ENCODE measurements at regions not wholly inside any gene's neighbourhood (a gene's known extent, or its start where the extent isn't known, plus 50 kb on each side); places are given as distances from the start of the nearest gene placed in this dataset.
"Not testable (repeated sequence)": the region's sequence is repeated elsewhere in the genome, so short reads cannot be mapped to it uniquely, and the experiment has no call there.

- DNase-seq (ENCODE audit: low spot score in 2 of 2) (no peak), ATAC-seq (replicated peaks; ENCODE audit: extremely low read depth, poor library complexity, severe bottlenecking) (no peak)
- Mint-ChIP-seq H3K9me3 (no peaks in the 10 kb centered on the region), H3K4me3 (no peak overlapping the region), H3K36me3 (ENCODE audit: insufficient read depth) (no peaks in the 10 kb centered on the region), H3K27ac (ENCODE audit: low read depth) (no peak overlapping the region), H3K27me3 (no peaks in the 10 kb centered on the region), H3K4me1 (no peaks in the 10 kb centered on the region)
These were observed 1354.5 kb downstream of the XPNPEP1 start for GRCh38 chr10:108568824-108569223.

- Mint-ChIP-seq H3K4me1 (no peaks in the 10 kb centered on the region), H3K36me3 (ENCODE audit: insufficient read depth) (no peaks in the 10 kb centered on the region), H3K4me3 (no peak overlapping the region), H3K9me3 (peaks cover 5% of the 10 kb centered on the region), H3K27ac (ENCODE audit: low read depth) (no peak overlapping the region), H3K27me3 (no peaks in the 10 kb centered on the region)
- DNase-seq (ENCODE audit: low spot score in 2 of 2) (no peak), ATAC-seq (replicated peaks; ENCODE audit: extremely low read depth, poor library complexity, severe bottlenecking) (no peak)
These were observed 1355.2 kb downstream of the XPNPEP1 start for GRCh38 chr10:108567899-108568752.

- DNase-seq (ENCODE audit: low spot score in 2 of 2) (no peak), ATAC-seq (replicated peaks; ENCODE audit: extremely low read depth, poor library complexity, severe bottlenecking) (peak; percentile 10)
- H3K4me3 Mint-ChIP-seq = no peak overlapping the region
- no peaks in the 10 kb centered on the region for H3K4me1 Mint-ChIP-seq
- no peak overlapping the region for H3K27ac Mint-ChIP-seq (ENCODE audit: low read depth)
- peaks cover 5% of the 10 kb centered on the region for H3K9me3 Mint-ChIP-seq
- no peaks in the 10 kb centered on the region for H3K27me3 Mint-ChIP-seq
- H3K36me3 Mint-ChIP-seq (ENCODE audit: insufficient read depth) = no peaks in the 10 kb centered on the region
These were observed 1356.8 kb downstream of the XPNPEP1 start for GRCh38 chr10:108566316-108567107.

GRCh38 chr10:108562105-108562504 is 1361.2 kb downstream of the XPNPEP1 start:
- ATAC-seq (replicated peaks; ENCODE audit: extremely low read depth, poor library complexity, severe bottlenecking) = no peak
- H3K27ac Mint-ChIP-seq (ENCODE audit: low read depth) = no peak overlapping the region
- DNase-seq (ENCODE audit: low spot score in 2 of 2) = no peak
- H3K27me3 Mint-ChIP-seq = no peaks in the 10 kb centered on the region
- no peaks in the 10 kb centered on the region for H3K4me1 Mint-ChIP-seq
- H3K9me3 Mint-ChIP-seq = peaks cover 5% of the 10 kb centered on the region
- H3K4me3 Mint-ChIP-seq = no peak overlapping the region
- H3K36me3 Mint-ChIP-seq (ENCODE audit: insufficient read depth) = no peaks in the 10 kb centered on the region

GRCh38 chr10:108561649-108562048 is 1361.7 kb downstream of the XPNPEP1 start:
- Mint-ChIP-seq H3K9me3 (peaks cover 5% of the 10 kb centered on the region), H3K36me3 (ENCODE audit: insufficient read depth) (no peaks in the 10 kb centered on the region), H3K27ac (ENCODE audit: low read depth) (no peak overlapping the region), H3K27me3 (no peaks in the 10 kb centered on the region), H3K4me3 (no peak overlapping the region), H3K4me1 (no peaks in the 10 kb centered on the region)
- DNase-seq (ENCODE audit: low spot score in 2 of 2) (no peak), ATAC-seq (replicated peaks; ENCODE audit: extremely low read depth, poor library complexity, severe bottlenecking) (no peak)

- DNase-seq (ENCODE audit: low spot score in 2 of 2) (no peak), ATAC-seq (replicated peaks; ENCODE audit: extremely low read depth, poor library complexity, severe bottlenecking) (no peak)
- no peaks in the 10 kb centered on the region for H3K36me3 Mint-ChIP-seq (ENCODE audit: insufficient read depth)
- no peaks in the 10 kb centered on the region for H3K27me3 Mint-ChIP-seq
- no peak overlapping the region for H3K4me3 Mint-ChIP-seq
- peaks cover 5% of the 10 kb centered on the region for H3K9me3 Mint-ChIP-seq
- no peak overlapping the region for H3K27ac Mint-ChIP-seq (ENCODE audit: low read depth)
- H3K4me1 Mint-ChIP-seq = no peaks in the 10 kb centered on the region
These were observed 1362.8 kb downstream of the XPNPEP1 start for GRCh38 chr10:108560488-108560887.

GRCh38 chr10:108556186-108556585 is 1367.1 kb downstream of the XPNPEP1 start:
- Mint-ChIP-seq H3K4me1 (no peaks in the 10 kb centered on the region), H3K4me3 (no peak overlapping the region), H3K27me3 (no peaks in the 10 kb centered on the region), H3K27ac (ENCODE audit: low read depth) (no peak overlapping the region), H3K9me3 (peaks cover 9% of the 10 kb centered on the region), H3K36me3 (ENCODE audit: insufficient read depth) (peaks cover 2% of the 10 kb centered on the region)
- no peak for ATAC-seq (replicated peaks; ENCODE audit: extremely low read depth, poor library complexity, severe bottlenecking)
- DNase-seq (ENCODE audit: low spot score in 2 of 2) = no peak

- no peaks in the 10 kb centered on the region for H3K36me3 Mint-ChIP-seq (ENCODE audit: insufficient read depth)
- peaks cover 12% of the 10 kb centered on the region for H3K9me3 Mint-ChIP-seq
- ATAC-seq (replicated peaks; ENCODE audit: extremely low read depth, poor library complexity, severe bottlenecking) (no peak), DNase-seq (ENCODE audit: low spot score in 2 of 2) (no peak)
- no peaks in the 10 kb centered on the region for H3K4me1 Mint-ChIP-seq
- no peak overlapping the region for H3K27ac Mint-ChIP-seq (ENCODE audit: low read depth)
- H3K27me3 Mint-ChIP-seq = no peaks in the 10 kb centered on the region
- H3K4me3 Mint-ChIP-seq = no peak overlapping the region
These were observed 1377.4 kb downstream of the XPNPEP1 start for GRCh38 chr10:108545921-108546320.

GRCh38 chr10:108544500-108545120 is 1378.7 kb downstream of the XPNPEP1 start:
- Mint-ChIP-seq H3K27ac (ENCODE audit: low read depth) (no peak overlapping the region), H3K9me3 (peaks cover 12% of the 10 kb centered on the region), H3K36me3 (ENCODE audit: insufficient read depth) (no peaks in the 10 kb centered on the region), H3K27me3 (no peaks in the 10 kb centered on the region), H3K4me3 (no peak overlapping the region), H3K4me1 (no peaks in the 10 kb centered on the region)
- no peak for DNase-seq (ENCODE audit: low spot score in 2 of 2)
- no peak for ATAC-seq (replicated peaks; ENCODE audit: extremely low read depth, poor library complexity, severe bottlenecking)

- H3K27me3 Mint-ChIP-seq = not testable (repeated sequence)
These were observed 1369.0 kb upstream of the SORCS1 start for GRCh38 chr10:108533551-108533950.

GRCh38 chr10:108523016-108523800 is 1358.7 kb upstream of the SORCS1 start:
- Mint-ChIP-seq H3K9me3 (peaks cover 31% of the 10 kb centered on the region), H3K27me3 (no peaks in the 10 kb centered on the region), H3K4me3 (no peak overlapping the region), H3K4me1 (no peaks in the 10 kb centered on the region), H3K27ac (ENCODE audit: low read depth) (no peak overlapping the region), H3K36me3 (ENCODE audit: insufficient read depth) (no peaks in the 10 kb centered on the region)
- no peak for DNase-seq (ENCODE audit: low spot score in 2 of 2)
- no peak for ATAC-seq (replicated peaks; ENCODE audit: extremely low read depth, poor library complexity, severe bottlenecking)

More at GRCh38 chr10:108533551-108533950, 1369.0 kb upstream of the SORCS1 start:
- H3K9me3 Mint-ChIP-seq = peaks cover 24% of the 10 kb centered on the region
- ATAC-seq (replicated peaks; ENCODE audit: extremely low read depth, poor library complexity, severe bottlenecking); H3K36me3 Mint-ChIP-seq (ENCODE audit: insufficient read depth); DNase-seq (ENCODE audit: low spot score in 2 of 2); H3K4me3 Mint-ChIP-seq; H3K4me1 Mint-ChIP-seq; H3K27ac Mint-ChIP-seq (ENCODE audit: low read depth): not testable (repeated sequence)

GRCh38 chr10:108521827-108522492 is 1357.5 kb upstream of the SORCS1 start:
- Mint-ChIP-seq H3K27me3 (no peaks in the 10 kb centered on the region), H3K9me3 (peaks cover 29% of the 10 kb centered on the region), H3K36me3 (ENCODE audit: insufficient read depth) (no peaks in the 10 kb centered on the region), H3K4me3 (no peak overlapping the region), H3K4me1 (no peaks in the 10 kb centered on the region), H3K27ac (ENCODE audit: low read depth) (no peak overlapping the region)
- no peak for DNase-seq (ENCODE audit: low spot score in 2 of 2)
- ATAC-seq (replicated peaks; ENCODE audit: extremely low read depth, poor library complexity, severe bottlenecking) = no peak

Measured in central memory CD8-positive, alpha-beta T cell (primary cell).